ENCODE measurements at regions not wholly inside any gene's neighbourhood (a gene's known extent, or its start where the extent isn't known, plus 50 kb on each side); places are given as distances from the start of the nearest gene placed in this dataset.

- no peak for DNase-seq (ENCODE audit: low read depth)
- no peak overlapping the region for H3K4me3 ChIP-seq (ENCODE audit: low read depth, low read length)
- TF ChIP-seq, protein P1, sequence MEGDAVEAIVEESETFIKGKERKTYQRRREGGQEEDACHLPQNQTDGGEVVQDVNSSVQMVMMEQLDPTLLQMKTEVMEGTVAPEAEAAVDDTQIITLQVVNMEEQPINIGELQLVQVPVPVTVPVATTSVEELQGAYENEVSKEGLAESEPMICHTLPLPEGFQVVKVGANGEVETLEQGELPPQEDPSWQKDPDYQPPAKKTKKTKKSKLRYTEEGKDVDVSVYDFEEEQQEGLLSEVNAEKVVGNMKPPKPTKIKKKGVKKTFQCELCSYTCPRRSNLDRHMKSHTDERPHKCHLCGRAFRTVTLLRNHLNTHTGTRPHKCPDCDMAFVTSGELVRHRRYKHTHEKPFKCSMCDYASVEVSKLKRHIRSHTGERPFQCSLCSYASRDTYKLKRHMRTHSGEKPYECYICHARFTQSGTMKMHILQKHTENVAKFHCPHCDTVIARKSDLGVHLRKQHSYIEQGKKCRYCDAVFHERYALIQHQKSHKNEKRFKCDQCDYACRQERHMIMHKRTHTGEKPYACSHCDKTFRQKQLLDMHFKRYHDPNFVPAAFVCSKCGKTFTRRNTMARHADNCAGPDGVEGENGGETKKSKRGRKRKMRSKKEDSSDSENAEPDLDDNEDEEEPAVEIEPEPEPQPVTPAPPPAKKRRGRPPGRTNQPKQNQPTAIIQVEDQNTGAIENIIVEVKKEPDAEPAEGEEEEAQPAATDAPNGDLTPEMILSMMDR (IDR thresholded peaks at IDR 0.05; ENCODE audit: insufficient read depth, low read length) = no peak
Measured at GRCh38 chr21:41643246-41643966, 123.4 kb downstream of the RIPK4 start.

GRCh38 chr21:41641821-41642701, 124.8 kb downstream of the RIPK4 start:
- TF ChIP-seq, protein P1 (IDR thresholded peaks at IDR 0.05; ENCODE audit: insufficient read depth, low read length) = no peak
- H3K4me3 ChIP-seq (ENCODE audit: low read depth, low read length) = no peak overlapping the region
- peak; percentile 96 for DNase-seq (ENCODE audit: low read depth)

GRCh38 chr21:41641510-41641815, 125.4 kb downstream of the RIPK4 start:
- H3K4me3 ChIP-seq (ENCODE audit: low read depth, low read length) = no peak overlapping the region
- no peak for DNase-seq (ENCODE audit: low read depth)
- TF ChIP-seq, protein P1 (IDR thresholded peaks at IDR 0.05; ENCODE audit: insufficient read depth, low read length) = no peak

- TF ChIP-seq, protein P1 (IDR thresholded peaks at IDR 0.05; ENCODE audit: insufficient read depth, low read length) = no peak
- peak; percentile 73 for DNase-seq (ENCODE audit: low read depth)
- no peak overlapping the region for H3K4me3 ChIP-seq (ENCODE audit: low read depth, low read length)
Measured at GRCh38 chr21:41640748-41641509, 125.9 kb downstream of the RIPK4 start.

DNA sequence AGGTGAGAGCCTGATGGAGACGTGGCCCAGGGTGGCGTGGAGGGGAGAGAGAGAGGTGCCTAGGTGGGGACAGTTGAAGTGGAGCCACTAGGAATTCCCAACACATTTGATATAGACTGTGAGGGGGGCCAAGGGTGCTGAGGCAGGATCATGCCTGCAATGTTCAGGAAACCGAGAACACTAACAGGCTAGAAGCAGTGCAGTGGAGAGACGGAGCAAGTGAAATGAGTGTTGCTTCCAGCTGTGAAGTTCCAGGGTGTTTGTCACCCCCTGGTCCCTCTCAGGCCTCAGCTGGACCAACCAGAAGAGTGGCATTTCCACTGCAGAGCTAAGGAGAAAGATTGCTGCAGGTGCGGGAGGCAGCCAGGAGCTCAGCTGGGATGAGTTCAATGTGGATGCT, 127.1 kb downstream of the RIPK4 start:
- TF ChIP-seq, protein P1 (IDR thresholded peaks at IDR 0.05; ENCODE audit: insufficient read depth, low read length) = no peak
- no peak overlapping the region for H3K4me3 ChIP-seq (ENCODE audit: low read depth, low read length)
- no peak for DNase-seq (ENCODE audit: low read depth)

DNA sequence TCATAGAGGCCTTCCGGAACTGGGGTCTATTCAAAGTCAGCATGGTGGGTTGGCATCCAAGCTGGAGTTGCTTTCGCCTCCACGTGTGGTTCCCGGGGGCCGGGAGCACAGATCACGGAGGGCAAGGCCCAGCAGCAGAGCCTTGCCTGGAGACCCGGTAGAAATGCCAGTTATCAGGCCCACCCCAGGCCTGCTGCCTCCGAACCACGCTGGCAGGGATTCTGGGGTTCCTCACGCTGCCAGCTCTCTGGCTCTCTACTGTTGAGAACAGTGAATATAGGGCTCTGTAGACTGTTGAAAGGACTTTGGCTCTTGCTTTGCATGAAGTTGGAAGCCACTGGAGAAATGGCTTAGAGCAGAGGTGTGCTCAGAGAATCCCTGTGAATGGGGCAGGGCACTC, 127.5 kb downstream of the RIPK4 start:
- no peak overlapping the region for H3K4me3 ChIP-seq (ENCODE audit: low read depth, low read length)
- no peak for DNase-seq (ENCODE audit: low read depth)
- TF ChIP-seq, protein P1 (IDR thresholded peaks at IDR 0.05; ENCODE audit: insufficient read depth, low read length) = no peak
